OCI-LY7 (cell line): ENCODE measurements at regions not wholly inside any gene's neighbourhood (a gene's known extent, or its start where the extent isn't known, plus 50 kb on each side); places are given as distances from the start of the nearest gene placed in this dataset.

Source experiments
- EZH2phosphoT487 ChIP-seq: fragments of 200-600 bp; sonication (generic); IDR thresholded peaks from 2 replicates; pipeline ENCODE4 v1.6.1; 2018; ENCODE audit warnings: low read depth, borderline replicate concordance, mild to moderate bottlenecking, mixed run types, antibody characterized with exemption, low read length, moderate library complexity, mixed read lengths
- TF ChIP-seq, protein P1 (sequence below): fragments of 200-600 bp; sonication (generic); conservative IDR thresholded peaks from 2 replicates; pipeline ENCODE4 v1.5.1; 2014; ENCODE audit warnings: mild to moderate bottlenecking, antibody characterized with exemption, low read length, moderate library complexity, mixed read lengths

DNA sequence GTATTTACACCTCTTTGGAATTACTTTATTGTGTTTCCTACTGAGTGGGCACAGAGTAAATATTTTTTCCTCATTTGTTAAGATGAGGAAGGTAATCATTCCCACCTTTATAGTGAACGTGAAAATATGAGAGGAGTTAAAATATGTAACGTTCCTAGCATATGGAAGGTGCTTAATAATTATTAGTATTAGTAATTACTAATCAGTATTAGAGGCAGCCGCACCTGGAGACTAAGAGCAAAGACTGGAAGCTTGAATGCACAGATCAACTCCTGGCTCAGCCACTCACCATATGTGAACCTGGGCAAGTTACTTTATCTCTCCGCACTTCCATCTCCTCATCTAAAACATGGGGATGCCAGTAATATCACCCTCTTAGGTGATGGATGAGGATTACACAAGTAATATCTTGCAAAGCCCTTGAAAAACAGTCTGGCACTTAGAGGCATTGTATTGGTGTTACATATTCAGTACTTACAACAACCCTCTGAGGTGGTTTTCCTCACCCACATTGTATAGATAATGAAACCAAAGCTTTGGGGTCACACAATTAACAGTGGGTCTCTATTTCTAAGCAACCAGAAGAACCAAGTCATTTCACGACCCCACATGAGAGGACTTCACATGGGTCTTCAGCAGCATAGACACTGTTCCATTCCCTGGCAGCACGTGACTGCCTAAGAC is 100.3 kb upstream of the KCTD1 start:
- TF ChIP-seq, protein P1, sequence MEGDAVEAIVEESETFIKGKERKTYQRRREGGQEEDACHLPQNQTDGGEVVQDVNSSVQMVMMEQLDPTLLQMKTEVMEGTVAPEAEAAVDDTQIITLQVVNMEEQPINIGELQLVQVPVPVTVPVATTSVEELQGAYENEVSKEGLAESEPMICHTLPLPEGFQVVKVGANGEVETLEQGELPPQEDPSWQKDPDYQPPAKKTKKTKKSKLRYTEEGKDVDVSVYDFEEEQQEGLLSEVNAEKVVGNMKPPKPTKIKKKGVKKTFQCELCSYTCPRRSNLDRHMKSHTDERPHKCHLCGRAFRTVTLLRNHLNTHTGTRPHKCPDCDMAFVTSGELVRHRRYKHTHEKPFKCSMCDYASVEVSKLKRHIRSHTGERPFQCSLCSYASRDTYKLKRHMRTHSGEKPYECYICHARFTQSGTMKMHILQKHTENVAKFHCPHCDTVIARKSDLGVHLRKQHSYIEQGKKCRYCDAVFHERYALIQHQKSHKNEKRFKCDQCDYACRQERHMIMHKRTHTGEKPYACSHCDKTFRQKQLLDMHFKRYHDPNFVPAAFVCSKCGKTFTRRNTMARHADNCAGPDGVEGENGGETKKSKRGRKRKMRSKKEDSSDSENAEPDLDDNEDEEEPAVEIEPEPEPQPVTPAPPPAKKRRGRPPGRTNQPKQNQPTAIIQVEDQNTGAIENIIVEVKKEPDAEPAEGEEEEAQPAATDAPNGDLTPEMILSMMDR: no peak
- no peak for TF ChIP-seq EZH2phosphoT487
